Type B pancreatic cell (in vitro differentiated cells): ENCODE measurements at regions not wholly inside any gene's neighbourhood (a gene's known extent, or its start where the extent isn't known, plus 50 kb on each side); places are given as distances from the start of the nearest gene placed in this dataset.
A peak's percentile ranks its signal among the peaks of the same experiment; 100 is the strongest.

ENCODE experiments used
- DNase-seq: peaks from one replicate; pipeline ENCODE4 v3.0.0; 2021; ENCODE audit warnings: mixed read lengths; ENCODE audit not compliant: unreplicated experiment; ENCODE audit errors: extremely low spot score
- H3K27ac Mint-ChIP-seq: 2 replicates; pipeline ENCODE4 v1.8.0; 2021; ENCODE audit warnings: mild to moderate bottlenecking, mixed read lengths
- H3K27me3 Mint-ChIP-seq: 2 replicates; pipeline ENCODE4 v1.8.0; 2021; ENCODE audit warnings: mixed read lengths
- H3K36me3 Mint-ChIP-seq: 2 replicates; pipeline ENCODE4 v1.8.0; 2021; ENCODE audit warnings: mixed read lengths
- H3K4me1 Mint-ChIP-seq: one replicate; pipeline ENCODE4 v1.8.0; 2021; ENCODE audit warnings: mixed read lengths; ENCODE audit not compliant: unreplicated experiment
- H3K4me3 Mint-ChIP-seq: 2 replicates; pipeline ENCODE4 v1.8.0; 2021; ENCODE audit warnings: mild to moderate bottlenecking, mixed read lengths
- H3K9me3 Mint-ChIP-seq: 2 replicates; pipeline ENCODE4 v1.8.0; 2021; ENCODE audit warnings: mixed read lengths
- CTCF ChIP-seq: fragments of 200-600 bp; sonication (generic); conservative IDR thresholded peaks from 2 replicates; pipeline ENCODE4 v1.5.0; 2021; ENCODE audit warnings: antibody characterized with exemption, mild to moderate bottlenecking

DNA sequence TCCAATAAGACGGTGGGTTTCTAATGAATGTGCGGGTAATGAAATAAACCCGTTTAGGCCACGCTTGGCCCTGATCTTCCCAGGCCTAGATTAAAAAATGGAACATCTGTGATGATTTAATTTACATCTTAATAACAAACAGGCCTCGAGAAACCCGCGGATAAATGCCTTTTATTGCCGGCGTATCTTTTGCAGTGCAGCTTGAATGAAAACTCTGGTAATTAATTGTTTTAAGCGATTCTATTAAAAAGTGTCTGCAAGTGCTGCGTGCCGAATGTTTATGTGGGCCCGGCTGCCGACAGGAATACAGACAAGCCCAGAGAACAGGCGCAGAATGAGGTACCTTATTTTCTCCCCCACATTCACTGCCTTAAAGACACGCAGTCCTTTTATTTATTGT, 420.7 kb downstream of the MN1 start:
- peaks cover 13% of the 10 kb centered on the region for H3K27me3 Mint-ChIP-seq
- H3K4me3 Mint-ChIP-seq = no peak overlapping the region
- DNase-seq = peak; percentile 16
- H3K36me3 Mint-ChIP-seq = no peaks in the 10 kb centered on the region
- peaks cover 21% of the 10 kb centered on the region for H3K4me1 Mint-ChIP-seq
- no peak for TF ChIP-seq CTCF
- no peaks in the 10 kb centered on the region for H3K9me3 Mint-ChIP-seq
- no peak overlapping the region for H3K27ac Mint-ChIP-seq

- Mint-ChIP-seq H3K9me3 (no peaks in the 10 kb centered on the region), H3K36me3 (no peaks in the 10 kb centered on the region), H3K27ac (peak overlapping the region; percentile 35), H3K4me1 (peaks cover 27% of the 10 kb centered on the region), H3K27me3 (peaks cover 18% of the 10 kb centered on the region), H3K4me3 (no peak overlapping the region)
- no peak for TF ChIP-seq CTCF
- DNase-seq = peak; percentile 36
Observed at GRCh38 chr22:27381552-27381951, 420.0 kb downstream of the MN1 start.

DNA sequence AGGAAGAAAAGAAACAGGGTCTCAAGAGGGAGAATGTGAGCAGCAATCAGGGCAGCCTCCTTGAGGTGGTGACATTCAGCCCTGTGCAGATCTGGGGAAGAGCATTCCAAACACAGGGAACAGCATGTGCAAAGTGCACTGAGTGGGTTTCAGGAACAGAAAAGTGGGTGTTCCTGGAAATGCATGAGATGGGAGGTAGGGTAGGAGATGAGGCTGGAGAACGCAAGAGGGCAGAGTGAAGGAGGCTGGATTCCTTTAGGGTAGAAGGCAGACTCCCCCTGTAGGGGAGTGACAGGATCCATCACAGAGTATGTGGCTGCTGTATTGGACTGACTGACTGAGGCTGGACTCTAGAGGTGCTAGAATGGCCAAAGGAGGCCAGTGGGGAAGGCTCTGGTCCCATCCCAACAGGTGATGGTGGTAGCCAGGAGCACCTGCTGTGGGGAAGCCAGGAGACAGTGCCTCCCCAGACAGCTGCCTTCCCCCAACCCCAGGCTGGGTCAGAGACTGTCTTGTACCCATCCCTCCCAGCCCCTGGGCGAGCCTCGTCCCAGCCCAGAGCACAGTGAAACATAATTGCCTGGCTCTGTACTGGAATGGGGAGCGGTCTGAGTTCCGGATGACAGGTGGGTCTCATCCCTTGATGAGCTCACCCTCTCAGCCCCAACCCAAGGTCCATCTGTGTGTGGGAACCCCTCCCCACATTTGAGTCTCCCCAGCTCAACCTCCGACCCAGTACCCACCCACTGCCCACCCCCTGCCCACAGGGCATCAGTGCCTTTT, 419.4 kb downstream of the MN1 start:
- Mint-ChIP-seq H3K4me3 (no peak overlapping the region), H3K36me3 (no peaks in the 10 kb centered on the region), H3K27me3 (peaks cover 22% of the 10 kb centered on the region), H3K27ac (peak overlapping the region; percentile 35), H3K9me3 (no peaks in the 10 kb centered on the region), H3K4me1 (peaks cover 29% of the 10 kb centered on the region)
- TF ChIP-seq CTCF = no peak
- DNase-seq = peak; percentile 55

GRCh38 chr22:27382947-27383346, 418.6 kb downstream of the MN1 start:
- no peak overlapping the region for H3K27ac Mint-ChIP-seq
- no peak overlapping the region for H3K4me3 Mint-ChIP-seq
- H3K4me1 Mint-ChIP-seq = peaks cover 30% of the 10 kb centered on the region
- peaks cover 22% of the 10 kb centered on the region for H3K27me3 Mint-ChIP-seq
- peak; percentile 31 for DNase-seq
- TF ChIP-seq CTCF = no peak
- H3K36me3 Mint-ChIP-seq = no peaks in the 10 kb centered on the region
- no peaks in the 10 kb centered on the region for H3K9me3 Mint-ChIP-seq

- Mint-ChIP-seq H3K27ac (no peak overlapping the region), H3K4me1 (peaks cover 30% of the 10 kb centered on the region), H3K9me3 (no peaks in the 10 kb centered on the region), H3K27me3 (peaks cover 24% of the 10 kb centered on the region), H3K36me3 (no peaks in the 10 kb centered on the region), H3K4me3 (no peak overlapping the region)
- TF ChIP-seq CTCF = no peak
- no peak for DNase-seq
Observed at GRCh38 chr22:27383896-27384295, 417.7 kb downstream of the MN1 start.
